KMS-11 (cell line): ENCODE measurements at regions not wholly inside any gene's neighbourhood (a gene's known extent, or its start where the extent isn't known, plus 50 kb on each side); places are given as distances from the start of the nearest gene placed in this dataset.

Experiments
- H2AFZ ChIP-seq: fragments of 200-600 bp; sonication (generic); 2 replicates; pipeline ENCODE4 v1.6.1; 2016; ENCODE audit warnings: antibody characterized with exemption, mixed run types, low read depth
- H3K27ac ChIP-seq: fragments of 200-600 bp; sonication (generic); 2 replicates; pipeline ENCODE4 v1.6.1; 2016; ENCODE audit warnings: mild to moderate bottlenecking, mixed run types
- H3K27me3 ChIP-seq: fragments of 200-600 bp; sonication (generic); 2 replicates; pipeline ENCODE4 v1.6.1; 2017; ENCODE audit warnings: mild to moderate bottlenecking, low read depth, mixed run types, moderate library complexity; ENCODE audit not compliant: insufficient read depth
- H3K36me3 ChIP-seq: fragments of 200-600 bp; sonication (generic); 2 replicates; pipeline ENCODE4 v1.6.1; 2017; ENCODE audit warnings: mild to moderate bottlenecking, mixed run types; ENCODE audit not compliant: insufficient read depth
- H3K4me1 ChIP-seq: fragments of 200-600 bp; sonication (generic); 2 replicates; pipeline ENCODE4 v1.6.1; 2016; ENCODE audit warnings: mild to moderate bottlenecking, low read depth, mixed run types; ENCODE audit not compliant: poor library complexity, severe bottlenecking
- H3K4me2 ChIP-seq: fragments of 200-600 bp; sonication (generic); 2 replicates; pipeline ENCODE4 v1.7.0; 2016; ENCODE audit warnings: mild to moderate bottlenecking, mixed run types
- H3K4me3 ChIP-seq: fragments of 200-600 bp; sonication (generic); IDR thresholded peaks from 2 replicates; pipeline ENCODE4 v1.6.1; 2017; ENCODE audit warnings: low read depth, low read length, mixed read lengths; ENCODE audit not compliant: insufficient read depth
- H3K79me2 ChIP-seq: fragments of 200-600 bp; sonication (generic); 2 replicates; pipeline ENCODE4 v1.6.1; 2016; ENCODE audit warnings: low read depth, mixed run types; ENCODE audit not compliant: insufficient read depth
- H3K9ac ChIP-seq: fragments of 200-600 bp; sonication (generic); 2 replicates; pipeline ENCODE4 v1.6.1; 2016; ENCODE audit warnings: mild to moderate bottlenecking, mixed run types
- H4K20me1 ChIP-seq: fragments of 200-600 bp; sonication (generic); 2 replicates; pipeline ENCODE4 v1.6.1; 2016; ENCODE audit warnings: mild to moderate bottlenecking, mixed run types; ENCODE audit not compliant: insufficient read depth
- TF ChIP-seq, protein P1 (sequence below): fragments of 200-600 bp; sonication (generic); conservative IDR thresholded peaks from 2 replicates; pipeline ENCODE4 v1.6.1; 2017; ENCODE audit warnings: low read depth, mild to moderate bottlenecking, antibody characterized with exemption, low read length, moderate library complexity, mixed read lengths

DNA sequence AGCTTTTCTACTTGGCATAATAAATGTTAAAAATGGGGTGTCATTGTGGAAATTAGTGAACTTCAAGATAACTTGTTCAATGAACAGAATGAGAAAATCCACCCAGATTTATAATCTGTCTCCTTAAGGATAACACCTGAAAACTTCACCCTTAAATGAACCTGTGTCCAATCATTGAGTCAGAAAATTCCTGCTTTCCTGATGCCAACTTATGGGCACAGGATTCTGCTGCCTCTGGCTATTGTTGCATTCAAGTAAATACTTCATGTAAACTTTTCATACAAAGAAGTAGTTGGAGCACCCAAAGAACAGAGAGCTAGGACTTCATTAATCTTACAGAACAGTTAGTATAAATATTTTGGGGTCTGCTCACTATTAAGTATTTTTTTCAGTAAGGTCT lies 98.9 kb upstream of the PLEKHA5 start:
- no peaks in the 10 kb centered on the region for H3K4me1 ChIP-seq
- no peak overlapping the region for H3K27ac ChIP-seq
- H3K79me2 ChIP-seq, result no peaks in the 10 kb centered on the region
- no peaks in the 10 kb centered on the region for H3K27me3 ChIP-seq
- TF ChIP-seq, protein P1, sequence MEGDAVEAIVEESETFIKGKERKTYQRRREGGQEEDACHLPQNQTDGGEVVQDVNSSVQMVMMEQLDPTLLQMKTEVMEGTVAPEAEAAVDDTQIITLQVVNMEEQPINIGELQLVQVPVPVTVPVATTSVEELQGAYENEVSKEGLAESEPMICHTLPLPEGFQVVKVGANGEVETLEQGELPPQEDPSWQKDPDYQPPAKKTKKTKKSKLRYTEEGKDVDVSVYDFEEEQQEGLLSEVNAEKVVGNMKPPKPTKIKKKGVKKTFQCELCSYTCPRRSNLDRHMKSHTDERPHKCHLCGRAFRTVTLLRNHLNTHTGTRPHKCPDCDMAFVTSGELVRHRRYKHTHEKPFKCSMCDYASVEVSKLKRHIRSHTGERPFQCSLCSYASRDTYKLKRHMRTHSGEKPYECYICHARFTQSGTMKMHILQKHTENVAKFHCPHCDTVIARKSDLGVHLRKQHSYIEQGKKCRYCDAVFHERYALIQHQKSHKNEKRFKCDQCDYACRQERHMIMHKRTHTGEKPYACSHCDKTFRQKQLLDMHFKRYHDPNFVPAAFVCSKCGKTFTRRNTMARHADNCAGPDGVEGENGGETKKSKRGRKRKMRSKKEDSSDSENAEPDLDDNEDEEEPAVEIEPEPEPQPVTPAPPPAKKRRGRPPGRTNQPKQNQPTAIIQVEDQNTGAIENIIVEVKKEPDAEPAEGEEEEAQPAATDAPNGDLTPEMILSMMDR, result no peak
- H4K20me1 ChIP-seq, result no peaks in the 10 kb centered on the region
- no peak overlapping the region for H2AFZ ChIP-seq
- H3K36me3 ChIP-seq, result no peaks in the 10 kb centered on the region
- H3K4me2 ChIP-seq, result no peak overlapping the region
- no peak overlapping the region for H3K9ac ChIP-seq
- no peak overlapping the region for H3K4me3 ChIP-seq

DNA sequence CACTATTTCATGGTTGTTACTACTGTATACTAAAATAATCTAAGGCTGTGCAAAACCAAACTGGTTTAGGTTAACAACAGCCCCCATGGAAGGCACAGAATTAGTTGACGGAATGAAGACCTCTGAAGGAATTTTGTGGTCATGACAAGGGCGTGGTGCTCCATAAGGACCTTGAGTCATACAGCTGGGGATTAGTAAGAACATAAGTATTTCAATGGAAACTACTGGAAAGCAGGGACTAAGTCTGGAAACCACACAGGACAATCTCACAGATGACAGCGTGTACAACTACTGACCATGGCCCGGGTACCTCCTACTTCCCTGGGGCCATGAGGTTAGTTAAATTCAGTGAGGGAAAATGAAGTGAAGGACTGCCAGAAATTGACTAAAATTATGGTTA lies 98.5 kb upstream of the PLEKHA5 start:
- no peak overlapping the region for H3K9ac ChIP-seq
- H3K36me3 ChIP-seq, result no peaks in the 10 kb centered on the region
- no peak overlapping the region for H3K27ac ChIP-seq
- H3K4me1 ChIP-seq, result no peaks in the 10 kb centered on the region
- no peak overlapping the region for H3K4me3 ChIP-seq
- H3K79me2 ChIP-seq, result no peaks in the 10 kb centered on the region
- no peaks in the 10 kb centered on the region for H4K20me1 ChIP-seq
- no peaks in the 10 kb centered on the region for H3K27me3 ChIP-seq
- no peak overlapping the region for H3K4me2 ChIP-seq
- H2AFZ ChIP-seq, result no peak overlapping the region
- TF ChIP-seq, protein P1, result no peak

DNA sequence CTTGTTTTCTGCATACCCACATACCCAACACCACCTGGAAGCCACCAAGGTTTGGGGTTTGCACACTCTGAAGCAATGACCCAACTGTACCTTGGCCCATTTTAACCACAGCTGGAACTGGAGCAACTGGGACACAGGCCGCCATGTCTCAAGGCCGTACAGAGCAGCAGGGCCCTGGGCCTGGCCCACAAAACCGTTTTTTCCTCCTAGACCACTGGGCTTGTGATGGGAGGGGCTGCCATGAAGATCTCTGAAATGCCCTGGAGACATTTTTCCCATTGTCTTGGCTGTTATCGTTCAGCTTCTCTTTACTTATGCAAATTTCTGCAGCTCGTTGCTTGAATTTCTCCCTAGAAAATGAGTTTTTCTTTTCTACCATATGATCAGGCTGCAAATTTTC lies 96.7 kb upstream of the PLEKHA5 start:
- Histone ChIP-seq H3K79me2 (no peaks in the 10 kb centered on the region), H3K4me3 (no peak overlapping the region), H3K4me2 (no peak overlapping the region), H3K4me1 (no peaks in the 10 kb centered on the region), H3K36me3 (no peaks in the 10 kb centered on the region), H2AFZ (no peak overlapping the region), H3K27me3 (no peaks in the 10 kb centered on the region), H3K27ac (no peak overlapping the region), H3K9ac (no peak overlapping the region), H4K20me1 (no peaks in the 10 kb centered on the region)
- TF ChIP-seq, protein P1, result no peak

DNA sequence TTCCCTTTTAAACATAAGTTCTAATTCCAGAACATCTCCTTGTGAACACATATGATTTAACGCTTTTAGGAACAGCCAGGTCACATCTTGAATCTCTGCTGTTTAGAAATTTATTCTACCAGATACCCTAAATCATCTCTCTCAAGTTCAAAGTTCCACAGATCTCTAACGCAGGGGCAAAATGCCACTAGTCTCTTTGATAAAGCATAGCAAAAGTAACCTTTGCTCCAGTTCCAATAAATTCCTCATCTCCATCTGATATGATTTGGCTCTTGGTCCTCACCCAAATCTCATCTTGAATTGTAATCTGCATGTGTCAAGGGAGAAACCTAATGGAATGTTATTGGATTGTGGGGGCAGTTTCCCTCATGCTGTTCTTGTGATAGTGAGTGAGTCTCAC lies 96.3 kb upstream of the PLEKHA5 start:
- TF ChIP-seq, protein P1, result no peak
- Histone ChIP-seq H3K79me2 (no peaks in the 10 kb centered on the region), H3K27me3 (no peaks in the 10 kb centered on the region), H3K36me3 (no peaks in the 10 kb centered on the region), H3K4me3 (no peak overlapping the region), H3K9ac (no peak overlapping the region), H3K4me2 (no peak overlapping the region), H3K27ac (no peak overlapping the region), H4K20me1 (no peaks in the 10 kb centered on the region), H3K4me1 (no peaks in the 10 kb centered on the region), H2AFZ (no peak overlapping the region)

DNA sequence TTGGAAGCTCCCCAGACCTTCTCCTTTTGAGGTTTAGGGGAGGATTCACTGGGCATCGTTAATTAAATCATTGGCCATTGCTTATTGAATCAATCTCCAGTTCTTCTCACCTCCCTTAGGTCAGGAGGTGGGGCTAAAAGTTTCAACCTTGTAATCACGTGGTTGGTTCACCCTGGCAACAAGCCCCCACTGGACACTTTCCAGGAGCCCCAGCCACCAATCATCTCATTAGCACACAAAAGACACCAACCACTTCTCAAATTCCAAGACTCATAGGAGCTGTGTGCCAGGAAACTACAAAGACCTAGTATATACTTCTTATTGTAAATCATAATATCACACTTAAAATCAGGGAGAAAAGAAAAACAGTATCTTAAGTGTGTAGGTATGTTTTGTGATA lies 94.6 kb upstream of the PLEKHA5 start:
- TF ChIP-seq, protein P1, result no peak
- Histone ChIP-seq H3K27ac (no peak overlapping the region), H3K4me2 (no peak overlapping the region), H4K20me1 (no peaks in the 10 kb centered on the region), H2AFZ (no peak overlapping the region), H3K4me3 (no peak overlapping the region), H3K9ac (no peak overlapping the region), H3K36me3 (no peaks in the 10 kb centered on the region), H3K27me3 (no peaks in the 10 kb centered on the region), H3K79me2 (no peaks in the 10 kb centered on the region), H3K4me1 (no peaks in the 10 kb centered on the region)
